IPS-15b (cell line): ENCODE measurements at regions not wholly inside any gene's neighbourhood (a gene's known extent, or its start where the extent isn't known, plus 50 kb on each side); places are given as distances from the start of the nearest gene placed in this dataset.
A peak's percentile ranks its signal among the peaks of the same experiment; 100 is the strongest.
"Not testable (repeated sequence)": the region's sequence is repeated elsewhere in the genome, so short reads cannot be mapped to it uniquely, and the experiment has no call there.

Experiments
- H3K27me3 ChIP-seq: one replicate; pipeline ENCODE4 v1.6.1; 2013; ENCODE audit warnings: low read length; ENCODE audit not compliant: control insufficient read depth, insufficient read depth
- H3K36me3 ChIP-seq: one replicate; pipeline ENCODE4 v1.6.1; 2013; ENCODE audit warnings: low read length; ENCODE audit not compliant: control insufficient read depth, insufficient read depth
- H3K4me1 ChIP-seq: one replicate; pipeline ENCODE4 v1.6.1; 2013; ENCODE audit warnings: mild to moderate bottlenecking, low read length; ENCODE audit not compliant: control insufficient read depth, insufficient read depth
- H3K4me3 ChIP-seq: one replicate; pipeline ENCODE4 v1.5.1; 2013; ENCODE audit warnings: low read depth, low read length
- H3K9ac ChIP-seq: one replicate; pipeline ENCODE4 v1.6.1; 2013; ENCODE audit warnings: low read depth, mild to moderate bottlenecking, low read length
- H3K9me3 ChIP-seq: one replicate; pipeline ENCODE4 v1.6.1; 2013; ENCODE audit warnings: mild to moderate bottlenecking, low read length; ENCODE audit not compliant: control insufficient read depth, insufficient read depth

DNA sequence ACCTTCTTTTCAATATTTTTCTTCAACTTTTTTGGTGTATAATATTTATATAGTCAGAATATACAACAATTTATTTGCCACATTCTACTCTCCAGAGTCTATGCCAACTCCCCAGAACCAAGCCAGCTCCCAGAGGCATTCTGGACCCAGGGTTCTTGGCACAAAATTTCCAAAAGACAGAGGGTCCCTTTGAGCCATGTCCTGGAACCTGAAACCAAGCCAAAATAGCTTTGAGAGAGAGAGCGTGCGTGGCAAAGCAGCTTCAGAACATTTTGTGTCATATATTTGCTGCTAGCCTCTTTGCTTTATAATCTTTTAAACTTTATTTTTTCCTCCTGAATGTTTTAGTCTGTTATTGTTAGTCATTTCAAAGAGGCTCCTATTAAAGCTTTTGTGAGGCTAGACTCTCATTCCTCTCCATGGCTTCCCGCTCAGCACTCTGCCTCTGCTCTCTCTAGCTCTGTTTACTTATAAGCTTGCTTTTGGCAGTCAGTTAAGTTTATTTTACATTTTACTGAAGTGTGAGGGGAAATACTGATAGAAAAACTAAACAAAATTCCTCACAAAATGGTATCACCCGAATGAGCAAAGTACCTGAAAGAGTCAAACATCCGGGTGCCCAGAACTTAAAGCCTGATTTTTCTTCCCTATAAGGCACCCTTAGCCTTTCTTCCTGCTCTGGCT lies 605.1 kb upstream of the ID4 start:
- Histone ChIP-seq H3K27me3 (no peaks in the 10 kb centered on the region), H3K9me3 (no peaks in the 10 kb centered on the region), H3K4me1 (no peaks in the 10 kb centered on the region), H3K36me3 (no peaks in the 10 kb centered on the region), H3K4me3 (no peak overlapping the region), H3K9ac (no peak overlapping the region)

DNA sequence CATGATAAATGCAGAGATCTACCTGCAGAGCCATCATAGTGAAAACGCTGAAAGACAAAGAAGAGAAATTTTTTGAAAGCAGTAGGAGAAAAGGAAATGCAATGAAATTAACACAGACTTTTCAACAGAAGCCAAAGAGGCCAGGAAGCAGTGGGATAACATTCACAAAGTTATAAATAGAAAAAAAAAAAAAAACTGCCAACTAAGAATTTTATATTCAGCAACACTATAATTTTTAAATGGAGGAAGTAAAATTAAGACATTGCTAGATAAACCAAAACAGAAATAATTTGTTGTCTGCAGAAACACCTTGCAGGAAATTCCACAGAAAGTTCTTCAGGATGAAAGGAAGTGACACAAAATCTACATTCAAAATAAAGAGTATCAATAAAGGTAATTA lies 591.5 kb upstream of the ID4 start:
- Histone ChIP-seq H3K4me1 (no peaks in the 10 kb centered on the region), H3K36me3 (no peaks in the 10 kb centered on the region), H3K4me3 (no peak overlapping the region), H3K27me3 (no peaks in the 10 kb centered on the region), H3K9ac (no peak overlapping the region), H3K9me3 (no peaks in the 10 kb centered on the region)

DNA sequence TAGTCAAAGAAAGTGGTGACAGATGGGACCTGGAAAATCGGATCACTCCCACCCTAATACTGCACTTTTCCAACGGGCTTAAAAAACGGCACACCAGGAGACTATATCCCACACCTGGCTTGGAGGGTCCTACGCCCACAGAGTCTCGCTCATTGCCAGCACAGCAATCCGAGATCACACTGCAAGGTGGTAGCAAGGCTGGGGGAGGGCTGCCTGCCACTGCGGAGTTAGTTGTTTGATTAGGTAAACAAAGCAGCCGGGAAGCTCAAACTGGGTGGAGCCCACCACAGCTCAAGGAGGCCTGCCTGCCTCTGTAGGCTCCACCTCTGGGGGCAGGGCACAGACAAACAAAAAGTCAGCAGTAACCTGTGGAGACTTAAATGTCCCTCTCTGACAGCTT lies 590.0 kb upstream of the ID4 start:
- not testable (repeated sequence) for H3K9ac ChIP-seq, H3K4me1 ChIP-seq, H3K27me3 ChIP-seq, H3K9me3 ChIP-seq, H3K36me3 ChIP-seq
- H3K4me3 ChIP-seq, result peak overlapping the region; percentile 27

DNA sequence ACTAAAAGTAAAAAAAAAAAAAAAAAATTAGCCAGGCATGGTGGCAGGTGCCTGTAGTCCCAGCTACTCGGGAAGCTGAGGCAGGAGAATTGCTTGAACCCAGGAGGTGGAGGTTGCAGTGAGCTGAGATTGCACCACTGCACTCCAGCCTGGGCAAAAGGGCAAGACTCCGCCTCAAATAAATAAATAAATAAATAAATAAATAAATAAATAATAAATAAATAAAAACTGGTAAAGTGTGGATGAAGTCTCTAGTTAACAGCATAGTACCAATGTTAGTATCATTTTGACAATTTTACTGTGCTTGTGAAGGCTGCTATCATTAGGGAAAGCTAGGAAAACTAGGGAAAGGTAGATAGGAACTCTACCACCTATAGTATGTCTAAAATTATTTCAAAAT lies 581.0 kb upstream of the ID4 start:
- not testable (repeated sequence) for H3K9ac ChIP-seq, H3K4me1 ChIP-seq, H3K4me3 ChIP-seq, H3K27me3 ChIP-seq, H3K9me3 ChIP-seq, H3K36me3 ChIP-seq

DNA sequence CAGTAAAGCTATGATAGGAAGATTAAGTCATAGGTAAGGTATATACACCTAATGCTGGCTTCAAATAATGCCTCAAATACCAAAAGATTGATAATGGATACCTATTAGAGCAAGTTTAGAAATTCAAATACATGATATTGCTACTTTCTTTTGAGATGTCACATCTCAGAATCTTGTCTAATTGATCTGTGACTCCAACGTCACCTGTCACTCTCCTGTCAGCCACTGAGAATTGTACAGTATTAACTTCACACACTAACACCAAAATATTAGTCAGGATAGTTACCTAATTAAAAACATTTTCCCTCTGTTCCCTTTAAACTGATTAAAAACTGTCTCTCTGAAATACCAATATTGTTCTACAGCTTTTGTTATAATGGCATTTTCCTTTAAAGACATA lies 575.5 kb upstream of the ID4 start:
- Histone ChIP-seq H3K36me3 (no peaks in the 10 kb centered on the region), H3K4me3 (no peak overlapping the region), H3K4me1 (no peaks in the 10 kb centered on the region), H3K9me3 (no peaks in the 10 kb centered on the region), H3K9ac (no peak overlapping the region), H3K27me3 (no peaks in the 10 kb centered on the region)

DNA sequence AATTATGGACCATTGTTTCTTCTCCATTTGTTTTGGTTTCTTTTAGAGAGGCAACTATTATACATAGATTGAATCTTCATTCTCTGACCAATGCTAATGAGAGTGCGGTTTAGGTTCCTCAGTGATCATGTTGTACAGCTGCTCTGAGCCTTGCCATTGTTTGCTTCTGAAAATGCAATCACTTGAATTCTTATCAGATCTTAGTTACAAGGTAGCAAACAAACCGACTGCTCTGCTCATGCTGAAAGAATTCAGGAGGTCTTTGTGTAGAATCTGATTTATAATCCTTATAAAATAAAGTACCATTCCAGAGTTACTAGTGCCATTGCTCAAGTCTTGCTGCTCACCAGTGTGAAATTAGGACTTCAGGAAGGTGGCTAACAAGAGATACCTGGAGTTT lies 569.1 kb upstream of the ID4 start:
- no peaks in the 10 kb centered on the region for H3K4me1 ChIP-seq
- no peak overlapping the region for H3K4me3 ChIP-seq
- H3K9ac ChIP-seq, result no peak overlapping the region
- H3K27me3 ChIP-seq, result no peaks in the 10 kb centered on the region
- no peaks in the 10 kb centered on the region for H3K9me3 ChIP-seq
- H3K36me3 ChIP-seq, result no peaks in the 10 kb centered on the region

DNA sequence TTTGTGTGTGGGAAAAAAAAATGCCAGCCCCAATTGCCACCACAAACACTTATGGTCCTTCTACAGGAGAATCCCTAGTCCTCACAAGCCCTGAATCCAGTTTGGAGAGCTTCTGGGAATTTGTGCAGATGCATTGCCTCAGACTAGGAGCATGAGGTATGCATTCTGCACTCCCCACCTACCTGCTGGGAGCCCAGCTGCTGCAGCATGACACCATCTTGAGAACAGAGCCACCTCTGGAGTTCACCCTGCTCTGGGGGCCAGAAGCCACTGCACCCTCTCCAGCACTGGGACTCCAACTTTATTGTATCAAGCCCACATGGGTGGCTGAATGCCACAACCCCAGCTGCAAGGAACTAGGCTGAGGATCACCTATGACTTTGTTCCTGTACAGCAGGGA lies 568.5 kb upstream of the ID4 start:
- Histone ChIP-seq H3K4me1 (no peaks in the 10 kb centered on the region), H3K27me3 (no peaks in the 10 kb centered on the region), H3K36me3 (no peaks in the 10 kb centered on the region), H3K9me3 (no peaks in the 10 kb centered on the region), H3K4me3 (no peak overlapping the region), H3K9ac (no peak overlapping the region)

DNA sequence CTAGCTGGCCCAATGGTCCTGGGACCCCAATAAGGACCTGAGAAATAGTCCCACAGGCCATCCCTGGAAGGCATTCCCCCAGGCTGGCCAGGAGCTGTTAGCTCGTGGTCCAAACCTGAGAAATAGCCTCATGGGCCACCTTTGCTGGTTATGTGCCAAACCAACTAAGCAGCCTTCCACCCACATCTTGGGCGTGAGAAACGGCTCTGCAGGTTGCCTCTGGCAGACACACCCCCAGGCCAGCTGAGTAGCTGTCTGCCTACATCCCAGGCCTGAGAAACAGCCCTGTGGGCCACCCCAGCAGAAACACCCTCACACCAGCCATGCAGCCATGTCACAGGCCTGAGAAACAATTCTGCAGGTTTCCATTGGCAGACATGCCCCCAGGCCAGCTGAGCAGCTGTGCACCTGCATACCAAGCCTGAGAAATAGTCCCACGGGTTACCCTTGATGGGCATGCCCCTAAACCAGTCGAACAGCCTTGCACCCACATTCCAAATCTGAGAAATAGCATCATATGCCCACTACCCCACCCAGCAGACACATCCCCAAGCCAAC lies 567.8 kb upstream of the ID4 start:
- H3K9me3 ChIP-seq, result no peaks in the 10 kb centered on the region
- no peaks in the 10 kb centered on the region for H3K4me1 ChIP-seq
- no peak overlapping the region for H3K4me3 ChIP-seq
- H3K27me3 ChIP-seq, result no peaks in the 10 kb centered on the region
- no peaks in the 10 kb centered on the region for H3K36me3 ChIP-seq
- H3K9ac ChIP-seq, result no peak overlapping the region

DNA sequence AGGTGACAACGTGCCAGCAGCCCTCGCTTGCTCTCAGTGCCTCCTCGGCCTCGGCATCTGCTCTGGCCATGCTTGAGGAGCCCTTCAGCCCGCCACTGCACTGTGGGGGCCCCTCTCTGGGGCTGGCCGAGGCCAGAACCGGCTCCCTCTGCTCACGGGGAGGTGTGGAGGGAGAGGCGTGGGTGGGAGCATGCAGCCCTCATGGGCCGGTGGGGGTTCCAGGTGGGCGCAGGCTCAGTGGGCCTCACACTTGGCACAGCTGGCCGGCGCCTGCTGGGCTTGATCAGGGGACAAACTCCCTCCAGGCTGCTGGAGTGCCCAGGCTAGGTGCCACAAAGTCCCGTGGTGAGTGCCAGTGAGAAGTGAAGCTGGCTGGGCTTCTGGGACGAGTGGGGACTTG lies 566.6 kb upstream of the ID4 start:
- no peak overlapping the region for H3K4me3 ChIP-seq
- no peaks in the 10 kb centered on the region for H3K4me1 ChIP-seq
- no peak overlapping the region for H3K9ac ChIP-seq
- no peaks in the 10 kb centered on the region for H3K9me3 ChIP-seq
- H3K36me3 ChIP-seq, result no peaks in the 10 kb centered on the region
- no peaks in the 10 kb centered on the region for H3K27me3 ChIP-seq

DNA sequence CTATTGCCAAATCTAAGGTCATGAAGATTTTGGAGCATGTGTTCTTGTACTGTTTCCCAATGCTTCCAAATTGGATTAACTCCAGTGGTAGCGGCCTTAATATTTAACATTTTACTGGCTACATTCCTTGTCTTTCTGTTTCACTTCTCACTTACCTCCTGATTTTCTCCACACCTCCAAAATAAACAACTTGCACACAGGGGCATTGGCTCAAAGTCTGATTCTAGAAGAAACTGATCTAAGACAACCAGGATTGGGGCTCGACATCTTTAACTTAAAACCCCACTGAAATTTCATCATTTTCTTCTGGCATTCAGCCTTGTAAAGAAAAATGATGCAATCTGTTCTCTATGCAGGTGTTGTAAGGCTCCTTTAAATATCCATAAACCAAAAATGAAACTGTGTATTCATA lies 557.9 kb upstream of the ID4 start:
- H3K36me3 ChIP-seq, result no peaks in the 10 kb centered on the region
- H3K4me1 ChIP-seq, result no peaks in the 10 kb centered on the region
- H3K27me3 ChIP-seq, result no peaks in the 10 kb centered on the region
- H3K4me3 ChIP-seq, result no peak overlapping the region
- H3K9ac ChIP-seq, result no peak overlapping the region
- no peaks in the 10 kb centered on the region for H3K9me3 ChIP-seq

DNA sequence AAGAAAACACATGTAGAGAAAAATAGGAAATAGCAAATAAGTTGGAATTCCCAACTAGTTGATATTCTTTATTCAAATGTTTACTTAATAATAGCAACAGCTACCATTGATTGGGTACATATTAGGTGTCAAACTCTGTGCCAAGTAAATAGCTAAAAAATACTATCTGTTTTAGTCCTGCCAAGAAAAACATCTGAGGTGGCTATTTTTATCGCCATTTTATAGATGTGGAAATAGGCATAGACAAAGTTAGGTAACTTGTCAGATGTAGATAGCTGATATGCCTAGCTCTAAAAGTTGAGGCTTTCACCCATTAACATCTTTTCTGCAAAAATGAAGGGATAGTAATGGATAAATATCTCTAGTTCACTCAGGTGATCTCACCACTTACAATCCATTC lies 549.2 kb upstream of the ID4 start:
- Histone ChIP-seq H3K9me3 (no peaks in the 10 kb centered on the region), H3K36me3 (no peaks in the 10 kb centered on the region), H3K9ac (no peak overlapping the region), H3K4me3 (no peak overlapping the region), H3K4me1 (no peaks in the 10 kb centered on the region), H3K27me3 (no peaks in the 10 kb centered on the region)

DNA sequence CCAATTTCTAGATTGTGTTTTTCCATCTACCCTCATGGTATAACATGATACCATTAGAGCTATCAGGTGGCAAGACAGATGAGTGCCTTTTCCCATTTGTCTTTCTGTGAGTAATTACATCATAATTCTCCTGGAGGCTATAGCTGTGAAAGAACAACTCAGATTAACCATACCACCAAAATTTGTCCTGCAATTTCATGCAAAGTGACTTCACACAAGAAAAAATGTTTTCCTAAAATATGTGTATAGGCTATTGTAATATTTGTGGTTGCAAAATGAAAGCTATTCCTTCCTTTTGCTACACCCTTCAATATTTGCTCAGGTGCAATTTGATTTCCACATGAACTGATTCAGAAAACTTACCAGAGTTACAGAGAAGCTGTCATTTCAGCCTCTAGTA lies 547.7 kb upstream of the ID4 start:
- no peaks in the 10 kb centered on the region for H3K27me3 ChIP-seq
- no peaks in the 10 kb centered on the region for H3K4me1 ChIP-seq
- H3K9ac ChIP-seq, result no peak overlapping the region
- H3K4me3 ChIP-seq, result no peak overlapping the region
- no peaks in the 10 kb centered on the region for H3K9me3 ChIP-seq
- H3K36me3 ChIP-seq, result no peaks in the 10 kb centered on the region
